WTC11 (cell line): ENCODE measurements at regions not wholly inside any gene's neighbourhood (a gene's known extent, or its start where the extent isn't known, plus 50 kb on each side); places are given as distances from the start of the nearest gene placed in this dataset.

ENCODE experiments used
- ATAC-seq: fragments of 200-7000 bp; cut with Tn5 transposase; 2 replicates; pipeline ENCODE4 v1.10.0; 2021; ENCODE audit warnings: mild to moderate bottlenecking, moderate library complexity
- CTCF ChIA-PET: fragments of 300-600 bp; sonication (Branson Sonifier 250); formaldehyde crosslinking; loops from one replicate; lab custom pipeline; 2021; ENCODE audit warnings: antibody characterized with exemption; lab: Charles Lee
- POLR2A ChIA-PET: fragments of 350-600 bp; sonication (Branson Sonifier 250); formaldehyde crosslinking; loops from one replicate; lab custom pipeline; 2021; ENCODE audit warnings: antibody characterized with exemption; lab: Charles Lee
- DNase-seq: peaks from one replicate; pipeline ENCODE4 v3.0.0; 2021; ENCODE audit warnings: low spot score
- H3K27ac Mint-ChIP-seq: 2 replicates; pipeline ENCODE4 v1.8.0; 2021; ENCODE audit warnings: mixed read lengths
- H3K27me3 Mint-ChIP-seq: 2 replicates; pipeline ENCODE4 v1.8.0; 2021; ENCODE audit warnings: low read depth, mild to moderate bottlenecking, moderate library complexity, mixed read lengths
- H3K36me3 Mint-ChIP-seq: 2 replicates; pipeline ENCODE4 v1.8.0; 2021; ENCODE audit warnings: mixed read lengths
- H3K4me1 Mint-ChIP-seq: 2 replicates; pipeline ENCODE4 v1.8.0; 2022; ENCODE audit warnings: mixed read lengths
- H3K4me3 Mint-ChIP-seq: 2 replicates; pipeline ENCODE4 v1.8.0; 2021; ENCODE audit warnings: mild to moderate bottlenecking, moderate library complexity, mixed read lengths
- H3K9me3 Mint-ChIP-seq: 2 replicates; pipeline ENCODE4 v1.8.0; 2021; ENCODE audit warnings: mixed read lengths
- GTF2I ChIP-seq: fragments of 250-450 bp; sonication (Bioruptor Pico); conservative IDR thresholded peaks from 2 replicates; pipeline ENCODE4 v1.4.0; 2021; ENCODE audit warnings: mild to moderate bottlenecking
- HMGA2 ChIP-seq: fragments of 250-450 bp; sonication (Bioruptor Pico); IDR thresholded peaks from 2 replicates; pipeline ENCODE4 v1.4.0; 2021; ENCODE audit warnings: mild to moderate bottlenecking, moderate library complexity
- IRF2 ChIP-seq: sonication (generic); formaldehyde crosslinking; IDR thresholded peaks from 2 replicates; pipeline ENCODE4 v1.8.0; 2022; ENCODE audit warnings: low read depth, missing genetic modification reagents, borderline replicate concordance
- MXD4 ChIP-seq: fragments of 250-450 bp; sonication (Bioruptor Pico); IDR thresholded peaks from 2 replicates; pipeline ENCODE4 v1.8.0; 2021; ENCODE audit warnings: mild to moderate bottlenecking, moderate library complexity, borderline replicate concordance
- NFATC4 ChIP-seq: fragments of 250-450 bp; sonication (Bioruptor Pico); IDR thresholded peaks from 2 replicates; pipeline ENCODE4 v1.9.0; 2021; ENCODE audit warnings: mild to moderate bottlenecking
- RORB ChIP-seq: fragments of 250-450 bp; sonication (Bioruptor Pico); IDR thresholded peaks from 2 replicates; pipeline ENCODE4 v1.9.0; 2021; ENCODE audit warnings: mild to moderate bottlenecking
- SMAD3 ChIP-seq: sonication (generic); formaldehyde crosslinking; IDR thresholded peaks from 2 replicates; pipeline ENCODE4 v1.8.0; 2022; ENCODE audit warnings: missing genetic modification reagents, mild to moderate bottlenecking, borderline replicate concordance
- SOX15 ChIP-seq: fragments of 250-450 bp; sonication (Bioruptor Pico); IDR thresholded peaks from 2 replicates; pipeline ENCODE4 v1.9.0; 2021; ENCODE audit warnings: mild to moderate bottlenecking
- SP1 ChIP-seq: sonication (generic); formaldehyde crosslinking; conservative IDR thresholded peaks from 2 replicates; pipeline ENCODE4 v1.8.1; 2022; ENCODE audit warnings: missing genetic modification reagents
- TCF7 ChIP-seq: sonication (generic); formaldehyde crosslinking; IDR thresholded peaks from 2 replicates; pipeline ENCODE4 v1.8.0; 2022; ENCODE audit warnings: mild to moderate bottlenecking, low read depth, missing genetic modification reagents, moderate library complexity
- TEAD4 ChIP-seq: sonication (generic); formaldehyde crosslinking; IDR thresholded peaks from 2 replicates; pipeline ENCODE4 v1.8.0; 2022; ENCODE audit warnings: mild to moderate bottlenecking, missing genetic modification reagents
- ZNF219 ChIP-seq: sonication (generic); formaldehyde crosslinking; IDR thresholded peaks from 2 replicates; pipeline ENCODE4 v1.8.0; 2023; ENCODE audit warnings: missing genetic modification reagents, mild to moderate bottlenecking, borderline replicate concordance
- ZNF263 ChIP-seq: sonication (generic); formaldehyde crosslinking; IDR thresholded peaks from 2 replicates; pipeline ENCODE4 v1.8.1; 2022; ENCODE audit warnings: low read depth, mild to moderate bottlenecking, moderate library complexity, missing genetic modification reagents
- ZNF416 ChIP-seq: fragments of 250-450 bp; sonication (Bioruptor Pico); IDR thresholded peaks from 2 replicates; pipeline ENCODE4 v1.9.0; 2021; ENCODE audit warnings: mild to moderate bottlenecking, inconsistent platforms
- ZNF671 ChIP-seq: fragments of 250-450 bp; sonication (Bioruptor Pico); IDR thresholded peaks from 2 replicates; pipeline ENCODE4 v1.8.0; 2021; ENCODE audit warnings: mild to moderate bottlenecking
- TF ChIP-seq, protein P1 (sequence below): sonication (generic); formaldehyde crosslinking; IDR thresholded peaks from 2 replicates; pipeline ENCODE4 v1.8.1; 2023; ENCODE audit warnings: mild to moderate bottlenecking, missing genetic modification reagents
- TF ChIP-seq, protein P2 (sequence below): sonication (generic); formaldehyde crosslinking; conservative IDR thresholded peaks from 2 replicates; pipeline ENCODE4 v1.8.1; 2022; ENCODE audit warnings: mild to moderate bottlenecking, missing genetic modification reagents
- TF ChIP-seq, protein P3 (sequence below): sonication (generic); formaldehyde crosslinking; IDR thresholded peaks from 2 replicates; pipeline ENCODE4 v1.8.0; 2022; ENCODE audit warnings: mild to moderate bottlenecking, missing genetic modification reagents
- TF ChIP-seq, protein P4 (sequence below): fragments of 250-450 bp; sonication (Bioruptor Pico); IDR thresholded peaks from 2 replicates; pipeline ENCODE4 v1.9.0; 2021; ENCODE audit warnings: mild to moderate bottlenecking
- TF ChIP-seq, protein P5 (sequence below): fragments of 250-450 bp; sonication (Bioruptor Pico); IDR thresholded peaks from 2 replicates; pipeline ENCODE4 v1.9.0; 2021; ENCODE audit warnings: mild to moderate bottlenecking
- TF ChIP-seq, protein P6 (sequence below): sonication (generic); formaldehyde crosslinking; IDR thresholded peaks from 2 replicates; pipeline ENCODE4 v1.8.0; 2022; ENCODE audit warnings: mild to moderate bottlenecking, missing genetic modification reagents
- TF ChIP-seq, protein P7 (sequence below): fragments of 250-450 bp; sonication (Bioruptor Pico); IDR thresholded peaks from 2 replicates; pipeline ENCODE4 v1.8.0; 2021; ENCODE audit warnings: mild to moderate bottlenecking
- TF ChIP-seq, protein P8 (sequence below): sonication (generic); formaldehyde crosslinking; conservative IDR thresholded peaks from 2 replicates; pipeline ENCODE4 v1.8.1; 2023; ENCODE audit warnings: mild to moderate bottlenecking, low read depth, missing genetic modification reagents, moderate library complexity

DNA sequence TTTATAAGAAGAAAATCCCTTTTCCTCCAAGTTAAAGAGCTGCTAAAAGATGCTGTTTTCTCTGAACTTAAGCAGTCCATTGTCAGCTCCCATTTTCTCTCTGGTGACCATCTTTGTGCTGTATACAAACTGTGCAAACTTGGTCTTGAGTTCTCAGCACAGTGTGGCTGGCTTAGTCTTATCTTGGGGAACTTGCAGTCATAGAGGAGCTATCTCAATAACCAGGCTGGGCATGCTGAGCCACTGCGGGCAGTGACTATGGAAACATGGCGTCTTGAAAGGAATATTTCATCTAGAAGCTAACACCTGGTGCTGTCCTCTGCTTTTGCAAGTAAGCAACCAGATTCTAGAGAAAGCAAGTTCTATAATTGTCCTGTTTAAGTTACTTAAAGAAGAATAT, 1334.4 kb upstream of the CELF4 start:
- DNase-seq (no peak), ATAC-seq (no peak)
- Mint-ChIP-seq H3K4me1 (peaks cover 9% of the 10 kb centered on the region), H3K4me3 (no peak overlapping the region), H3K27me3 (no peaks in the 10 kb centered on the region; the same call in 1 of the 2 replicates), H3K9me3 (peaks cover 9% of the 10 kb centered on the region), H3K36me3 (no peaks in the 10 kb centered on the region), H3K27ac (no peak overlapping the region)
- POLR2A ChIA-PET, result no interaction called here
- CTCF ChIA-PET, result interaction anchor here (0.6 kb wide), 1 partner anchor 255 kb away, joined by 3 read pairs; no protein-coding TSS in a partner anchor
- TF ChIP-seq ZNF219 (no peak), ZNF671 (no peak), GTF2I (CRISPR knock-in tag) (no peak)
- TF ChIP-seq, protein P1, sequence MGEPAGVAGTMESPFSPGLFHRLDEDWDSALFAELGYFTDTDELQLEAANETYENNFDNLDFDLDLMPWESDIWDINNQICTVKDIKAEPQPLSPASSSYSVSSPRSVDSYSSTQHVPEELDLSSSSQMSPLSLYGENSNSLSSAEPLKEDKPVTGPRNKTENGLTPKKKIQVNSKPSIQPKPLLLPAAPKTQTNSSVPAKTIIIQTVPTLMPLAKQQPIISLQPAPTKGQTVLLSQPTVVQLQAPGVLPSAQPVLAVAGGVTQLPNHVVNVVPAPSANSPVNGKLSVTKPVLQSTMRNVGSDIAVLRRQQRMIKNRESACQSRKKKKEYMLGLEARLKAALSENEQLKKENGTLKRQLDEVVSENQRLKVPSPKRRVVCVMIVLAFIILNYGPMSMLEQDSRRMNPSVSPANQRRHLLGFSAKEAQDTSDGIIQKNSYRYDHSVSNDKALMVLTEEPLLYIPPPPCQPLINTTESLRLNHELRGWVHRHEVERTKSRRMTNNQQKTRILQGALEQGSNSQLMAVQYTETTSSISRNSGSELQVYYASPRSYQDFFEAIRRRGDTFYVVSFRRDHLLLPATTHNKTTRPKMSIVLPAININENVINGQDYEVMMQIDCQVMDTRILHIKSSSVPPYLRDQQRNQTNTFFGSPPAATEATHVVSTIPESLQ, result no peak

DNA sequence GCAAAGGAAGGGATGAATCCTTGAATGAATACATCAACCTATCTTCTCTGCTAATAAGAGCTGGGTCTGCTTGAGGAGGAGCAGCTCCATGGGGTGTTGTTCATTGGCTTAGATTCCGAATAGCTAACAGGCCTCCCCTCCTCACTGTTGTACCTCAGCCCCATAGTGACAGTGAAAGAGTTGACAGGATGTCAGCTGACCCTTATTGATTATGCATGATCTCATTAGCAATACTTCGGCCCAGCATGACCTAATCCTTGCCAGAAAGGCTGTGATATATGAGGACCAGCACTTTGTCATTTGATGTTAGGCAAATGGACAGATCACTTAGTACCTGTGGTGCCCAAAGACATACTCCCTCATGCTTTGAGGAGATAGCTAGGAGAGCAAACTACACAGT, 1333.7 kb upstream of the CELF4 start:
- TF ChIP-seq NFATC4, result no peak
- TF ChIP-seq, protein P2, sequence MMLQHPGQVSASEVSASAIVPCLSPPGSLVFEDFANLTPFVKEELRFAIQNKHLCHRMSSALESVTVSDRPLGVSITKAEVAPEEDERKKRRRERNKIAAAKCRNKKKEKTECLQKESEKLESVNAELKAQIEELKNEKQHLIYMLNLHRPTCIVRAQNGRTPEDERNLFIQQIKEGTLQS (CRISPR knock-in tag), result no peak
- TF ChIP-seq, protein P3, sequence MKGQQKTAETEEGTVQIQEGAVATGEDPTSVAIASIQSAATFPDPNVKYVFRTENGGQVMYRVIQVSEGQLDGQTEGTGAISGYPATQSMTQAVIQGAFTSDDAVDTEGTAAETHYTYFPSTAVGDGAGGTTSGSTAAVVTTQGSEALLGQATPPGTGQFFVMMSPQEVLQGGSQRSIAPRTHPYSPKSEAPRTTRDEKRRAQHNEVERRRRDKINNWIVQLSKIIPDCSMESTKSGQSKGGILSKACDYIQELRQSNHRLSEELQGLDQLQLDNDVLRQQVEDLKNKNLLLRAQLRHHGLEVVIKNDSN, result no peak
- no peak for TF ChIP-seq ZNF416 (CRISPR knock-in tag)
- no peak for TF ChIP-seq SP1 (CRISPR knock-in tag)
- no peak for TF ChIP-seq RORB (CRISPR knock-in tag)
- TF ChIP-seq HMGA2, result no peak
- no peak for TF ChIP-seq TEAD4 (CRISPR knock-in tag)
- no peak for TF ChIP-seq ZNF671
- TF ChIP-seq, protein P4, sequence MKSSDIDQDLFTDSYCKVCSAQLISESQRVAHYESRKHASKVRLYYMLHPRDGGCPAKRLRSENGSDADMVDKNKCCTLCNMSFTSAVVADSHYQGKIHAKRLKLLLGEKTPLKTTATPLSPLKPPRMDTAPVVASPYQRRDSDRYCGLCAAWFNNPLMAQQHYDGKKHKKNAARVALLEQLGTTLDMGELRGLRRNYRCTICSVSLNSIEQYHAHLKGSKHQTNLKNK (CRISPR knock-in tag), result no peak
- TF ChIP-seq, protein P5, sequence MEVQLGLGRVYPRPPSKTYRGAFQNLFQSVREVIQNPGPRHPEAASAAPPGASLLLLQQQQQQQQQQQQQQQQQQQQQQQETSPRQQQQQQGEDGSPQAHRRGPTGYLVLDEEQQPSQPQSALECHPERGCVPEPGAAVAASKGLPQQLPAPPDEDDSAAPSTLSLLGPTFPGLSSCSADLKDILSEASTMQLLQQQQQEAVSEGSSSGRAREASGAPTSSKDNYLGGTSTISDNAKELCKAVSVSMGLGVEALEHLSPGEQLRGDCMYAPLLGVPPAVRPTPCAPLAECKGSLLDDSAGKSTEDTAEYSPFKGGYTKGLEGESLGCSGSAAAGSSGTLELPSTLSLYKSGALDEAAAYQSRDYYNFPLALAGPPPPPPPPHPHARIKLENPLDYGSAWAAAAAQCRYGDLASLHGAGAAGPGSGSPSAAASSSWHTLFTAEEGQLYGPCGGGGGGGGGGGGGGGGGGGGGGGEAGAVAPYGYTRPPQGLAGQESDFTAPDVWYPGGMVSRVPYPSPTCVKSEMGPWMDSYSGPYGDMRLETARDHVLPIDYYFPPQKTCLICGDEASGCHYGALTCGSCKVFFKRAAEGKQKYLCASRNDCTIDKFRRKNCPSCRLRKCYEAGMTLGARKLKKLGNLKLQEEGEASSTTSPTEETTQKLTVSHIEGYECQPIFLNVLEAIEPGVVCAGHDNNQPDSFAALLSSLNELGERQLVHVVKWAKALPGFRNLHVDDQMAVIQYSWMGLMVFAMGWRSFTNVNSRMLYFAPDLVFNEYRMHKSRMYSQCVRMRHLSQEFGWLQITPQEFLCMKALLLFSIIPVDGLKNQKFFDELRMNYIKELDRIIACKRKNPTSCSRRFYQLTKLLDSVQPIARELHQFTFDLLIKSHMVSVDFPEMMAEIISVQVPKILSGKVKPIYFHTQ, result no peak
- TF ChIP-seq SOX15 (CRISPR knock-in tag), result no peak
- TF ChIP-seq, protein P6, sequence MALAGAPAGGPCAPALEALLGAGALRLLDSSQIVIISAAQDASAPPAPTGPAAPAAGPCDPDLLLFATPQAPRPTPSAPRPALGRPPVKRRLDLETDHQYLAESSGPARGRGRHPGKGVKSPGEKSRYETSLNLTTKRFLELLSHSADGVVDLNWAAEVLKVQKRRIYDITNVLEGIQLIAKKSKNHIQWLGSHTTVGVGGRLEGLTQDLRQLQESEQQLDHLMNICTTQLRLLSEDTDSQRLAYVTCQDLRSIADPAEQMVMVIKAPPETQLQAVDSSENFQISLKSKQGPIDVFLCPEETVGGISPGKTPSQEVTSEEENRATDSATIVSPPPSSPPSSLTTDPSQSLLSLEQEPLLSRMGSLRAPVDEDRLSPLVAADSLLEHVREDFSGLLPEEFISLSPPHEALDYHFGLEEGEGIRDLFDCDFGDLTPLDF (CRISPR knock-in tag), result no peak
- TF ChIP-seq SMAD3 (CRISPR knock-in tag), result no peak
- TF ChIP-seq, all 79 proteins: peak for 0
- POLR2A ChIA-PET, result no interaction called here
- H3K27me3 Mint-ChIP-seq, result no peaks in the 10 kb centered on the region; the same call in 1 of the 2 replicates
- DNase-seq (no peak), ATAC-seq (no peak)
- no peaks in the 10 kb centered on the region for H3K36me3 Mint-ChIP-seq
- peaks cover 10% of the 10 kb centered on the region for H3K9me3 Mint-ChIP-seq
- H3K4me3 Mint-ChIP-seq, result no peak overlapping the region
- peaks cover 9% of the 10 kb centered on the region for H3K4me1 Mint-ChIP-seq
- H3K27ac Mint-ChIP-seq, result no peak overlapping the region
- CTCF ChIA-PET, result no interaction called here

DNA sequence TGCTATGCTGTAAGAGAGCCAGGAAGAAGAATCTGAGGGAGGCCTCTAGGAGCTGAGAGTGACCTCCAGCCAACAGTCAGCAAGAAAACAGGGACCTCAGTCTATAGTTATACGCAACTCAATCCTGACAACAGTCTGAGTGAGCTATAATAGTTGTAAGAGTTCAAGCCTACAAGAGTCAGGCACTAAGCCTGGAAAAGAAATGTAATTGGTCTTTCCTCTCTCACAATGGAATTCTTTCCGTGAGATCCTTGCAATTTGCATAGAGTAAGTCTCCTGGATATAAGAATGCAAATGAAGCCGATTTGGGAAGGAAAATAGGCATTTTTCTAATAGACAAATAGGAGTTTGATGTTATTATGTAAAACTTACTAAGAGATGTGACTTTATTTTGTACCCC, 1332.6 kb upstream of the CELF4 start:
- CTCF ChIA-PET, result no interaction called here
- peak; percentile 57; the same call in 1 of the 2 replicates for ATAC-seq
- TF ChIP-seq, protein P7, sequence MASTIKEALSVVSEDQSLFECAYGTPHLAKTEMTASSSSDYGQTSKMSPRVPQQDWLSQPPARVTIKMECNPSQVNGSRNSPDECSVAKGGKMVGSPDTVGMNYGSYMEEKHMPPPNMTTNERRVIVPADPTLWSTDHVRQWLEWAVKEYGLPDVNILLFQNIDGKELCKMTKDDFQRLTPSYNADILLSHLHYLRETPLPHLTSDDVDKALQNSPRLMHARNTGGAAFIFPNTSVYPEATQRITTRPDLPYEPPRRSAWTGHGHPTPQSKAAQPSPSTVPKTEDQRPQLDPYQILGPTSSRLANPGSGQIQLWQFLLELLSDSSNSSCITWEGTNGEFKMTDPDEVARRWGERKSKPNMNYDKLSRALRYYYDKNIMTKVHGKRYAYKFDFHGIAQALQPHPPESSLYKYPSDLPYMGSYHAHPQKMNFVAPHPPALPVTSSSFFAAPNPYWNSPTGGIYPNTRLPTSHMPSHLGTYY (CRISPR knock-in tag), result no peak
- no peak for TF ChIP-seq IRF2
- TF ChIP-seq SMAD3 (CRISPR knock-in tag), result no peak
- no peak for TF ChIP-seq MXD4 (CRISPR knock-in tag)
- TF ChIP-seq ZNF263 (CRISPR knock-in tag), result no peak
- no peak for TF ChIP-seq ZNF416 (CRISPR knock-in tag)
- TF ChIP-seq TCF7 (CRISPR knock-in tag), result no peak
- TF ChIP-seq, protein P8, sequence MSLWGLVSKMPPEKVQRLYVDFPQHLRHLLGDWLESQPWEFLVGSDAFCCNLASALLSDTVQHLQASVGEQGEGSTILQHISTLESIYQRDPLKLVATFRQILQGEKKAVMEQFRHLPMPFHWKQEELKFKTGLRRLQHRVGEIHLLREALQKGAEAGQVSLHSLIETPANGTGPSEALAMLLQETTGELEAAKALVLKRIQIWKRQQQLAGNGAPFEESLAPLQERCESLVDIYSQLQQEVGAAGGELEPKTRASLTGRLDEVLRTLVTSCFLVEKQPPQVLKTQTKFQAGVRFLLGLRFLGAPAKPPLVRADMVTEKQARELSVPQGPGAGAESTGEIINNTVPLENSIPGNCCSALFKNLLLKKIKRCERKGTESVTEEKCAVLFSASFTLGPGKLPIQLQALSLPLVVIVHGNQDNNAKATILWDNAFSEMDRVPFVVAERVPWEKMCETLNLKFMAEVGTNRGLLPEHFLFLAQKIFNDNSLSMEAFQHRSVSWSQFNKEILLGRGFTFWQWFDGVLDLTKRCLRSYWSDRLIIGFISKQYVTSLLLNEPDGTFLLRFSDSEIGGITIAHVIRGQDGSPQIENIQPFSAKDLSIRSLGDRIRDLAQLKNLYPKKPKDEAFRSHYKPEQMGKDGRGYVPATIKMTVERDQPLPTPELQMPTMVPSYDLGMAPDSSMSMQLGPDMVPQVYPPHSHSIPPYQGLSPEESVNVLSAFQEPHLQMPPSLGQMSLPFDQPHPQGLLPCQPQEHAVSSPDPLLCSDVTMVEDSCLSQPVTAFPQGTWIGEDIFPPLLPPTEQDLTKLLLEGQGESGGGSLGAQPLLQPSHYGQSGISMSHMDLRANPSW (CRISPR knock-in tag), result no peak

More for the DNA sequence above, 1332.6 kb upstream of the CELF4 start:
- H3K4me3 Mint-ChIP-seq, result no peak overlapping the region
- H3K9me3 Mint-ChIP-seq, result peaks cover 10% of the 10 kb centered on the region
- POLR2A ChIA-PET, result no interaction called here
- H3K27me3 Mint-ChIP-seq, result no peaks in the 10 kb centered on the region; the same call in 1 of the 2 replicates
- H3K27ac Mint-ChIP-seq, result no peak overlapping the region
- peaks cover 9% of the 10 kb centered on the region for H3K4me1 Mint-ChIP-seq
- no peak for DNase-seq
- H3K36me3 Mint-ChIP-seq, result no peaks in the 10 kb centered on the region
